GM21526 (cell line): ENCODE measurements at regions not wholly inside any gene's neighbourhood (a gene's known extent, or its start where the extent isn't known, plus 50 kb on each side); places are given as distances from the start of the nearest gene placed in this dataset.

Source experiments
- ATAC-seq: cut with Tn5 transposase; IDR thresholded peaks from one replicate; pipeline ENCODE4 v1.9.1; 2021; ENCODE audit warnings: moderate library complexity; ENCODE audit not compliant: unreplicated experiment, low FRiP score

DNA sequence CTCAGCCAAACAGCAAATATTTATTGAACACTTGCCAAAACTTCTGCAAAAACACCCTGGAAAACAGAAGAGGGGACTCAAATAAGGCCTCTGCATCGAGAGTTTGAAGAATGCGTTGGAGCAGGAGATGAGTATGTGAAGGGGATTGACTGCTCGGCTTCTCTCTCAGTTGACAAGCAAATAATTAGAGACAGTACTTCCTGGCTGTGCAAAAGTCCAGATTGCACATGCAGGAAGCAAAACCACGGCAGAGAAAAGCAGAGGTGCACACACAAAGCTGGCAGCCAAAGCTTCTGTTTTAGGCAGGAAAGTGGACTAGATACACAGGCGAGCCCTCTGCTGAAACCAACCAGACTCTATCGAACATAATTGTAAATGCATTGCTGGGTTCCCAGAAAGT lies 343.6 kb upstream of the MGMT start:
- ATAC-seq: no peak

DNA sequence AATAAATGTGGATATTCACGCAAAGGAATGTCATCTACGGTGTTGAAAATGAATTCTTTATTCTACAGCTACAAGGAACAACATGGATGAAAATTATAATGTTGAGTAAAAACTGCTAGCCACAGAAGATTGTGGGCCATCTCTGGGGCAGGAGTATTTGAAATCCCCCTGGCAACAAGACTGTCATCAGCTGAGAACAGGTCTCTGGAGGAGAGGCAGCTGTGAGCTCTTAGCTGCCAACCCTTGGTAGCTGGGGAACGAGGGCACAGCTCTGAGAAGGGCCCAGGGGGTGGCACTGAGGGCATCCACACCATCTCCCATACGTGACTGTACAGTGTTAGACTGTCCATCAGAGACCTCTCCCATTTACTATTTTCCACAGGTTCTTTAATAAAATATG lies 340.1 kb upstream of the MGMT start:
- ATAC-seq: no peak

DNA sequence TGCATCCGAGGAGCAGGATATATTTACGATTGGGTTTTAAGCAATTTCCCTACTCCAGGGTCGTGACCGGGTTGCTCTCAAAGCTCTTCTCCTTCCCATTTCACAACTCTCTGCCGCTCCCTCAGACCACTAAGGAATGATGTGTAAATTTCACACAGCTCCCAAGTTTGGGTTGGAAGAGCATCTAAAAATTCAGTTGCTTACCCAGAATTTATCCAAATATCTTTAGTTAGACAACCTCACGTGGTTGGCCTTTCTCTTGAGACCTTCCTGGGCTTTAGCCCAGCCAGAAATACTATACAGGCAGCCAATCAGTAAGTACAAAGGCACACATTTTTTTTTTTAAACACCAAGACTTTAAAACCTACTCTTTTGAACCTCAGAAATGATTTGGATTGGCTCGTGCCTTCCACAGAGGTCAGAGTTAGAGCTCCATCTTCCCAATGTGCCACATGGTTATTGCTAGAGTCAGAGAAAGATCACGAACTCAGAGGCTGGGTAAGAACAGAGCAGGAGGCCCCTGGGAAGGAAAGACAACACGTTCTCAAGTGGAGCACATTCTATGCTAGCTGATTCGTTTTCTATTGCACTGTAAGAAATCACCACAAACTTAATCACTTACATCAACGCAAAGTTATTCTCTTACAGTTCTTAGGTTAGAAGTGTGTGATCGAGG lies 335.4 kb upstream of the MGMT start:
- ATAC-seq: no peak

DNA sequence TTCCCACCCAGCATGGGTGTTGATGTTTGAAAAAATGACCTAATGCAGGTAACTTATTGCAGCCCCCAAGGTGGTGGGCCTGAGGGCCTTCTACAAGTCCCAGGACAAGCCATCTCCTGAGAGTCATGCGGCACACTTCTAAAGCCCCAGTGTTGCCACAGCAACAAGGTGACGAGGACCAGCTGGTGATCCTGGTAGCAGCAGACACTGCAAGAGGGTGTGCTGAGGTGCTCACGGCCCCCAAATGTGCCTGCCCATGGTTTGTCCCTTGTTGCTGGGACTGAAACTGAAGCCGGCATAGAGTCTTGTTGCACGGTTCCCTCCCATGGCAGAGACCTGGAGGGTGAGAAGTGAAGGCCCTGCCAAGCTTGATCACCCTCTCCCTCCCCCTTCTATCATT lies 333.2 kb upstream of the MGMT start:
- no peak for ATAC-seq

DNA sequence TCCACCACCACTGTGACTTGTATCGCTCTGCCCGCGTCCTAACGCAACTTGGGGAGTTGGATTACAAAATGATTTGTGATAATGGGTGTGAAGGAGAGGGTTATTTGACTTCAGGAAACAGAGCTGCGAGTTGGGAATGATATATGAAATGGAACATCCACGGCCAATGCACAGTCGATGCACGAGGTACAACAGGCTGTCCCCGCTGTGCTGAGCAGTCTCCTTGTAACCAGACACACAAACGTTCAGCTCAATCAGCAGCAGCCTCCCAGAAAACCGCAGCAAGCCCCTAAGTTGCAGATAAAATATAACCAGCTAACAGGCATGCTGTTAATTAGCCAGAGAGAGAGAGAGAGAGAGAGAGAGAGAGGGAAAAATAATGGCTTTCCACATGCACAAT lies 332.7 kb upstream of the MGMT start:
- no peak for ATAC-seq

DNA sequence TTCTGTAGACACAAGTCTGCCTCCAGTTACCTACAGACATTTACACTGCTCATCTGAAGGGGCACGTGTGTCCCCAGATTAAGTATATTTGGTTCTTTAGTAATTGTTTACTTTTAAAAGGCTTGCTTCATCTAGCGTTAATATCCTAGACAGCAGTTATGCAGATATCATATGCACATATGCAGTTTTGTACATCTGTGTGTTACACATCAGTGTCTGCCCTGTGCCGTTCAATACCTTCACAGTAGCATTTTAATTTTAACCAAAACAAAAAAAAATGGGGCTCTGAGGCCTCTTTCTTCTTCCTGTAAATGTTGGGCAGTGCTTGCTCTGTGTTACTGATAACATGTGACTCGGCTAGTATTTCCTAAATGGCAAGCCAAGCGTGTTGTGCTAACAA lies 331.4 kb upstream of the MGMT start:
- no peak for ATAC-seq

DNA sequence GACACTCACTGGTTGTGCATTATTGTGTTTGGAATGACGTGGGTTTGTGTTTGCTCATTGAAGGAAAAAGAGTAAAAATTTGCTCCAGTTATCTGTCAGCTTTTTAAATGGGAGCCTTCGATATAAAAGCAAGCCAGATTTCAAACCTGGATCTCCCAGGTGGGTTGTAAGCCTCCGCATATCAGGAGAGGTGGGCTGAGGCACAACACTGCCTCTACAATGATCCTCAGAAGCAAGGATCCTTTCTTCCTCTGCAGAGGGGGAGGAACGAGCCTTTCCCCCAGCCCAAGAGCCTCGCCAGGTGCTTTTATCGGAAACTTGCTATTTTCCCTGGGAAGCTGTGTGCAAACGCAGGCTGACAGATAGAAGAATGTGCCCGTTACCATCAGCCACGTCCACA lies 331.0 kb upstream of the MGMT start:
- ATAC-seq: no peak

DNA sequence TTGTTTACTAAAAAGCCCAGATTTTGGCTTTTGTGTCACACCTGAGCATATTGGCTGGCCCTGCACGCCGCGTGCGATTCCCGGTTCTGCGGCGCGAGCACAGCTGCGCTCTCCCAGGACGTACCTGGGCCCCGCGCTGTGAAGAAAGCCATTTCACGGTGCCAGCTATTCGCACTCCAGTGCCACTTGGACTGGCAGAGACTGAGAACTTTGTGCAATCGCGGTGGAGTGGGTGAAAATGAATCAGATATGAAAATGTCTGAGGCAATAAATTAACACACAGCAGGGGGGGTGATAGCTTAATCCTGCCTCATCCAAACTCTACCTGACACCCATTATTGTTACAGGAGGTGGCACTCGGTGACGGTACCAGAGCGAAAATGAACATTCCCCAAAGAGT lies 330.1 kb upstream of the MGMT start:
- ATAC-seq: no peak

DNA sequence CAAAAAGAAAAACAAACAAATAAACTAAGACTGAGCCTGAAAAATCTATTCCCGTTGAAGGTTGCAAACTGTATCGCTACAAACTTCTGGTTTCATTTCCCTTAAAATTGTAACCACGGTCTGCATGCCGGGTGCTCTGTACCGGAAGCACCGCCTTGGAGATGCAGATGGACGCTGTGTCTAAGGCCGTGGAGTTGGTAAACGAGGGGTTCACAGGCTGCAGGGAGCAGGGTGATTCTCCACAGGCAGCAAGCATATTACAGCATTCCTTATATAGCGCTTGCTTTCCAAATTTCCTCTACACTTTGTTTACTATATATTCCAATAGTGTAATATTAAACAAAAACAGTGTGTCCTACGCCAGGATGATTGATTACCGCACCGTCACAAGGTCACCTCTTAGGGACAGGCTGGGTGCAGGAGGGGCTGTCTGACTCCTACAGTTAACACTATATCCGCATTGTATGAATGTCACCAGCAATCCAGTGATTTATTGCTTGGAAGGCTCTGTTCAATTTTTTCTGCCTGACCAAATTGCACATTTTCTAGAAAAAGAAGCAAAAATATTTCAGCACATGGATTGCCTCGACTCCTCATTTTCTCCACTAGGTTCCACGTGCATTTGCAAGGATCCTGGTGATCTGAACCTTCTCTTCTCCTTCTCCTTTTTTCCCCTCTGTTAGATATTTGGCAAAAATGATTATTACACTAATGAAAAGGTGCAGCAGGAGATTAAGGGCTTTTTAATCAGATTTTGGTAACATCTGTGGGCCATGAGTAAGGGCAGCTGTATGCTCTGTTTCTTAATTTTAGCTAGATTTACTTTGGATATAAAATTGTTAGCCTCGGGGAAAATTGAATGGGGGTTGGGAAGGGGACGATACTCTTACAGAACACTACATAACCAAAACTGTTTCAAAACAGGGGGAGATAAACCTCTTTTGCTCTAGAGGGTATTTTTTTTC lies 325.8 kb upstream of the MGMT start:
- no peak for ATAC-seq

DNA sequence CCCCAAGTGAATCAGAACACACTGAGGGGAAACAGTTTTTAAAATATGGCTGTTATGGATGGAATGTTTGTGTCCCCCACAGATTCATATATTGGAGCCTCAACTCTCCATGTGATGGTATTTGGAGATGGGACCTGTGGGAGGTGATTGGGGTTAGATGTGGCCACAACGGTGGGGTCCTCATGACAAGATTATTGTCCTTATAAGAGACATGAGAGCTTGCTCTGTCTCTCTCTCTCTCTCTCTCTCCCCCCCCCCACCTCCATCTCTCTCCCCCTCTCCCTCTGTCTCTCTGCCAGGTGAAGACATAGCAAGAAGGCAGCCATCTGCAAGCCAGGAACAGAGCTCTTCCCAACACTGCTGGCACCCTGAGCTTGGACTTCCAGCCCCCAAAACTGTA lies 315.8 kb upstream of the MGMT start:
- ATAC-seq: no peak

DNA sequence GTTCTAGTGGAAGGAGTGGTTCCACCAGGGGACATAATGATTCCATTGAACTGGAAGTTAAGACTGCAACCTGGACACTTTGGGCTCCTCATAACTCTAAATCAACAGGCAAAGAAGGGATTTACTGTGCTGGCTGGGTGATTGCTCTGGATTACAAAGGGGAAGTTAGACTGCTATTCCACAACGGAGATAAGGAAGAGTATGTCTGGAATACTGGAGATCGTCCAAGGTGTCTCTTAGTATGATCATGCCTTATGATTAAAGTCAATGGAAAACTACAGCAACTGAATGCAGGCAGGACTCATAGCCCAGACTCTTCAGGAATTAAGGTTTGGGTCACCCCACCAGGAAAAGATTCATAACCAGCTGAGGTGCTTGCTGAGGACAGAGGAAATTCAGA lies 310.6 kb upstream of the MGMT start:
- no peak for ATAC-seq

DNA sequence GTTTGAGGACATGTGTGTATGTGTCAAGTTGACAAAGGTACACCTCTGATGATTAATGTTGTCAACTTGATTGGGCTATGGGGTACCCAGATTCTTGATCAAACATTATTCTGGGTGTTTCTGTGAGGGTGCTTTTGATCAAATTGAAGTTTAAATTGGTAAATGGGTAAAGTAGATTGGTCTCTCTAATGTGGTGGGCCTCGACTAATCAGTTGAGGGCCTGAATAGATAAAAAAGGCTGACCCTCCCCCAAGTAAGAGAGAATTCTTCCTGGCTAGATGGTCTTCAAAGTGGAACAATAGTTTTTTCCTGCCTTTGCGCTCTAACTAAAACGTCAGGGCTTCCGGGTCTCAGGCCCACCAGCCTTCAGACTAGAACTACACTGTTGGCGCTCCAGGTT lies 309.9 kb upstream of the MGMT start:
- no peak for ATAC-seq

DNA sequence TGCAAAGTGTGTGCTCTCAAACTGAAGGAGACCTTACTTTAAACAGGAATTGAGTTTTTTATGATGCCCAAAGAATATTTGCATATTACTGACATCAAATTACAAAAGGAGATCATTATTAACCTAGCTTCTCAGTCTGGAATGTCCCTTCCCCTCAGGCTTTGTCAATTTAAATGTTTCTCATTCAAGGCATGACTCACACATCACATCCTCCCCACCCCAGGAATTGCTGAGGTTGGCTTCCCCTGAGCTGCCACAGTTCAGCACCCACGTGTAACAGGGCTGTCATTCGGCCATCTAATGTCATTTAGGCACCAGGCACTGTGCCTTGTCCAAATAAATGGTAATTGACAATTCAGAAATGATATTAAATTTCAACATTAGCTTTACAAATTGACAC lies 305.9 kb upstream of the MGMT start:
- ATAC-seq: no peak

DNA sequence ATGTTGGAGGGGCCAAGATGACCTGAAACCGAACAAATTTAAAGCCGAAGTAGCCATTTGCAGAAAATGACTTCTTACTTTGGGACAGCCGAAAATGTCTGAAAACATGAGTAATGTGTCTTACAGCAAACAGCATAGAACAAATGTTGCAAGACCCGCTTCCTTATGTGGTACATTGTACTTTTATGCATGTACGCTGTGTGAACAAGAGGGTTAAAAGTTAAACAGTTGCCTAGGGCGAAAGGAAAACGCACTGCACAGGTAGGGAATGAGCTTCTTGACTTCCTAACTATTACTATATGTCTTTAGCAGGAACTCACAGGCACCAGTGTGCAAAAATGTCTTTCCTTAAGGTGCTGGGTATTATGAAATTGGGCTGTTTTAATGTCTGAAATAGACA lies 303.5 kb upstream of the MGMT start:
- no peak for ATAC-seq

DNA sequence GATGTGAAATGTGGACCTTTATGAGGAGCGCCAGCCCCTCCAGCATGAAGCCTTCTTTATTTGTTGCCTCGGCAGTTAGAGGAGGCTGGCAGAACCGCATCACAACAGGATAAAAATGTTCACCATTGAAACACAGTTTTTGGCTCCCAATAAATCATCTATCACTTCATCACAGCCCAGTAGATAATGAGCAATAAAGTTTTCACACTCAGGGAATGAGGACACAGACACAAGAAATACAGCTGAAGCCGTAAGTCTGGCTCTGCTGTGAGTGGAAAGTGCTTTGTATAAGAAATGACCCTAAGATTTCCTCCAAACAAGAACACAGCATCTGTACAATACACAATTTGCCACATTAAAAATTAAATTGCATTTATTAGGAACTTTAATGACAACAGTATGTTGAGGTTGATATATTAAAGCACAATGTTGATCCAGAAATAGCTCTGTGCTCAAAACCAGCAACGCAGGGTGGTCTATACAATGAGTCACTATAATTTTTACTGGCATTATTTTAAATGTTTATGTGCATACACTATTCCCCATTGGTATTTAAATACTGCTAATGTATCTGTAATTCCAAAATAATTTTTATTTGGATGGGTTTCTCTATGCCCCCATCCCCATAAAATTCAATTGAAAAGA lies 301.8 kb upstream of the MGMT start:
- ATAC-seq: no peak

DNA sequence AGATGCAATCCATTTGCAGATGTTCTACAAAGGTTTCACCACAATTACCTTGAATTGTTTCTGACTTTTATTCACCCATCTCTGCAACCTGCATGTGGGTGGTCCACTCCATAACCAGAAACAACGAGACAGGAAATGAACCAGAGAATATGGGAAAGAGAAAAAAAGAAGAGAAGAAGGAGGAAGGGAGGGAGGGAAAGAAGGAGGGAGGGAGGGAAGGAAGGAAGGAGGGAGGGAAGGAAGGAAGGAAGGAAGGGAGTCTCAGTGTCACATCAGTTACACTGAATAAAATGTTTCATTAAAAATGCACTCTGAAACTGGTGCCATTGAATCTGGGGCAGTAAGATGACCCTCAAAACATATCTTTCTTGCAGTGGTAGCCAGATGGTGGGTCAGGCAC lies 301.3 kb upstream of the MGMT start:
- no peak for ATAC-seq

DNA sequence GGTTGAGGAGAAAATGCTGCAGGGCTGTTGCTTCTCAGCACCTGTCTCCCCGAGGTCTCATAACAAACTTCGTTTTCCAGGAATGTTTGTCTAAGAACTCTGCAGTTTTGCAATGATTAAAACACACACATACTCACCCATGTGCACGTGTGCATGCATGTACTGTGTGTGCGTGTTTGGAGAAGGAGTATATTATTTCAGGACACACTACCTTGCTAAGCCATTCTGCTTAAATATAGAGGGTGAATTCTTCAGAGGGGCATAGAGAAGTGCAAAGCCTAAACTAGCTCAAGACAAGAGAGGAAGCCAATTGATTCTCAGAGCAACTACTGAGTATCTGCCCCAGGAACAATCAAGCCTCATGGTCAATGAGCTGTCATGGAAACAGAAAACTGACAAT lies 298.4 kb upstream of the MGMT start:
- ATAC-seq: no peak

DNA sequence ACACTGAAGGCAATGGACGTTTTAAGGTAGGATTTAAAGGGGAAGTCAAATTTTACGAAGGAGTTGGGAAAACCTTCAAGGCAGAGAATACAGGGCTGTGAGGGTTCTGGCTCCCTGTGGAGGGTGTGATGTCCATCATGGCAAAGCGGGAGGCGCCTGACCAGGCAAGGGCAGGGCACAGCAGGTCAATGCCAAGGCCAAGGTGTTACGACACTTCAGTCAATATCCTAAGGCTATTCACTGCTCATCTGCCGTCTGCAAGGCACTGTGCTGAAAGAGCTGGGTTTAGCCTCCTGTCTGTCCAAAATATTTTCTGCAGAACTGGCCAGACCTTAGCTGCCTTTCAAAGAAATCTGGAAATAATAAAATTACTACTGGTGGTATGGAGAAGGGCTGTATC lies 297.9 kb upstream of the MGMT start:
- no peak for ATAC-seq

DNA sequence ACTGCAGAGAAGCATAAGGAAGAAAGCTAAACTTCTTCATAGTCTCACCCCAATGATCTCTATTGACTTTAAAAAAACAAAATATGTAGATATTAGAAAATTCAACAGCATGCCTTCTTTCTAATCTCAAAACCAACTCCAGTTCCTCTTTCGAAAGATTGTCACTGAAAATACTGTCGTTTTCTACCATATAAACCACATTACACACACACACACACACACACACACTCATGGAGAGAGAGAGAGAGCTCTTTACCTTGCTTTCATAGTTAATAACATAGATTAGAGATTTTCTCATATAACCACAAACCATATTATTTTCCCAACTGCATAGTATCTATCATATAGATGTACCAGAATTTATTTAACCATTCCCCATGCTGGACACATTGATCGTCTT lies 296.2 kb upstream of the MGMT start:
- no peak for ATAC-seq

DNA sequence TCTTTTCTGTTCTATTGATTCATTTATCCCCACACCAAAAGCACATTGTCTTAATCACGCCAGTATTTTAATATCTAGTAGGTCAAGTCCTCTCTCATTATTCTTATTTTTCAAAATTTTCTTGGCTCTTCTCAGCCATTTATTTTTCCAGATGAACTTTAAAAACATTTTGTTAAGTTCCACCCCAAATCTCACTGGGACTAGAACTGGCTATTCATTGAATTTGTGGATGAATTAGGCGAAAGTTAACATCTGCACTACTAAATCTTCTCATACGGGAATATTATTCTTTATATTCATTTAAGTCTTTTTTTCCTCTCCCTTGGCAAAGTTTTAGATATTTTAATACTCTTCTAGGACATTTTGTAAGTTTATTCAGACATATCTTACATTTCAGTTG lies 295.2 kb upstream of the MGMT start:
- no peak for ATAC-seq

DNA sequence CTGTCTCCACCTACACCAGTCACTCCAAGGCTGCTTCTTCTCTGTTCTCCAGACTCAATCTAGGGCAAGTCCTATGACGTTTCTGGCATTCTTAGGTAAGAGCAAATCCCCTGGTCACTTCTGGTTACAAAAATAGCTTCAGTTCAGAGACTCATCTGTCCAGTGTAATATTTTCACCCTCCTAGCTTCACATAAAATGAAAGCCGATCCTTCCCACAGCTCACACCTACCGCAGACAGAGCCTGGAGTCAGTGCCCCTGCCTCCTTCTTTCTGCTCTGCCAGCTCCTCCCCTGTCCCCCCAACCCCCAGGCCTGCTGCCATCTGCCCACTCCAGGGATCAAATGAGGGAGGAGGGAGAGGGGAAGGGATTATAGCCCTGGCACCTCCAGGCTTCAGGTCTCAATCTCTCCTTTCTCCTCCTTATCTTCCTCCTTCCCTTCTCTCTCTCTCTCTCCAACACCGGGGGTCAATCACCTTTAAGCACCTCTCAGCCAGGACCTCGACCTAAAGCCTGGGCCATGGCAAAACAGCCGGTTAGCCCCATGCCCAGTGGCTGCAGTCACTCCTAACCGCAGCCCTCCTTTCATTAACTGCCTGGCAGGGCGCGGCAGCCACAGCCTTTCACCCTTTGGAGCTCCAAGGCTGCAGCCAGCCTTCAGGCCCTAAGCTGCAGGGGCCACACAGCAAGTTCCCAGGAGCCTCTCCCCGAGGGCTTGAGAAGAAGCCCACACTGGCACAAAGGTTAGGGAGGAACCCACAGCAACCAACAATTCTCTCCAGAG lies 292.6 kb upstream of the MGMT start:
- ATAC-seq: no peak
